Smooth muscle cell (in vitro differentiated cells): ENCODE measurements at regions not wholly inside any gene's neighbourhood (a gene's known extent, or its start where the extent isn't known, plus 50 kb on each side); places are given as distances from the start of the nearest gene placed in this dataset.

Experiments
- DNase-seq: peaks from one replicate; lab custom pipeline; 2025; ENCODE audit not compliant: unreplicated experiment; lab: John Stamatoyannopoulos, UW
- H2AFZ ChIP-seq: fragments of 200-600 bp; sonication (generic); 2 replicates; pipeline ENCODE4 v1.6.0; 2016; ENCODE audit warnings: antibody characterized with exemption, low read depth, mild to moderate bottlenecking
- H3F3A ChIP-seq: fragments of 200-600 bp; sonication (generic); 2 replicates; pipeline ENCODE4 v1.6.0; 2017; ENCODE audit warnings: antibody characterized with exemption, low read depth
- H3K27ac ChIP-seq: fragments of 200-600 bp; sonication (generic); 2 replicates; pipeline ENCODE4 v1.5.1; 2016; ENCODE audit warnings: low read depth, mild to moderate bottlenecking
- H3K27me3 ChIP-seq: fragments of 200-600 bp; sonication (generic); 2 replicates; pipeline ENCODE4 v1.6.1; 2016; ENCODE audit warnings: low read depth, mild to moderate bottlenecking
- H3K36me3 ChIP-seq: fragments of 200-600 bp; sonication (generic); 2 replicates; pipeline ENCODE4 v1.5.1; 2016; ENCODE audit warnings: low read depth
- H3K4me1 ChIP-seq: fragments of 200-600 bp; sonication (generic); 2 replicates; pipeline ENCODE4 v1.5.1; 2016; ENCODE audit warnings: low read depth
- H3K4me2 ChIP-seq: fragments of 200-600 bp; sonication (generic); 2 replicates; pipeline ENCODE4 v1.6.0; 2016; ENCODE audit warnings: mild to moderate bottlenecking
- H3K4me3 ChIP-seq: fragments of 200-600 bp; sonication (generic); 2 replicates; pipeline ENCODE4 v1.5.1; 2016; ENCODE audit warnings: mild to moderate bottlenecking
- H3K79me2 ChIP-seq: fragments of 200-600 bp; sonication (generic); 2 replicates; pipeline ENCODE4 v1.6.0; 2016; ENCODE audit warnings: low read depth, mild to moderate bottlenecking
- H3K9ac ChIP-seq: fragments of 200-600 bp; sonication (generic); 2 replicates; pipeline ENCODE4 v1.6.0; 2016; ENCODE audit warnings: low read depth
- H3K9me3 ChIP-seq: fragments of 200-600 bp; sonication (generic); replicated peaks from 2 replicates; pipeline ENCODE4 v1.5.1; 2016; ENCODE audit warnings: low read depth
- H4K20me1 ChIP-seq: fragments of 200-600 bp; sonication (generic); 2 replicates; pipeline ENCODE4 v1.6.0; 2016; ENCODE audit warnings: low read depth
- CTCF ChIP-seq: fragments of 200-600 bp; sonication (generic); IDR thresholded peaks from 2 replicates; pipeline ENCODE4 v1.5.1; 2017; ENCODE audit warnings: borderline replicate concordance, mild to moderate bottlenecking, antibody characterized with exemption; ENCODE audit not compliant: insufficient read depth, poor library complexity, severe bottlenecking
- WGBS: methylation state at CpG from one replicate; pipeline ENCODE4 v1.1.7; 2016; ENCODE audit warnings: low lambda C conversion rate; 5-methylcytosine and 5-hydroxymethylcytosine counted together

DNA sequence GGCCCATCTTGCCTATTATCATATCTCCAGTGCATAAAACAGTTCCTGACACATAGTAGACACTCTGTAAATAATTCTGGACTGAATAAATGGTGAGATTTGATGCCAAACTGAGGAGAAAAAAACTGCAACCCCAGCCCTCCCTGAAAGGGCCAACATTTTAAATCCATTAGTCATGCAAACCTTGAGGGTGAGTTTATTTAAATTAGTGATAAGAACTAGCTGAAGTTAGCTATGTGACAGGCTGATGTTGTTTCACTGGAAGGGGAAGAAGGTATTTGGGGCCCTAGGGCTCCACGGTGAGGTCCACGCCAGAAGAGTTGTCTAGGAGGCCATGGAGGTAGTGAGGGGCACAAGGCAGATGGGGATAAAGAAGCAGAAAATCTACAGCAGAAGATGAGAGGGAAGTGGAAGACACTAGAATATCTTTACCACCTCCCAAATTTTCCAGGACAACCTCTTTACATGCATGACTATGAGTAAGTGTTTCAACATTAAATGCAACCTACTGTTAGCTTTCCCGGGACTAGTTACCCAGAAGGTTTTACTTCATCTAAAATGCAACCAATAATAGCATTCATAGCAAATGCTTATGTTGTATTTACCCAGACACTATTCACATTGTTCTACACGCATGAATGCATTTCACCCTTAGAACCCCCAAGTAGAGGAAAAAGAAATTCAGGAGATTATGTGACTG is 183.2 kb upstream of the LYZL1 start:
- H3K79me2 ChIP-seq: peaks cover 8% of the 10 kb centered on the region
- H3K9me3 ChIP-seq: no peaks in the 10 kb centered on the region
- DNase-seq: no peak
- H3K4me3 ChIP-seq: no peak overlapping the region
- peak overlapping the region; percentile 60 for H2AFZ ChIP-seq
- no peak overlapping the region for H3K9ac ChIP-seq
- H3K36me3 ChIP-seq: no peaks in the 10 kb centered on the region
- H3K4me2 ChIP-seq: peak overlapping the region; percentile 52
- peaks cover 32% of the 10 kb centered on the region for H3K4me1 ChIP-seq
- no peaks in the 10 kb centered on the region for H4K20me1 ChIP-seq
- H3F3A ChIP-seq: peaks cover 69% of the 10 kb centered on the region
- H3K27me3 ChIP-seq: no peaks in the 10 kb centered on the region
- no peak for TF ChIP-seq CTCF
- WGBS: 28% methylated on average over 4 of the region's 4 CpGs
- H3K27ac ChIP-seq: peak overlapping the region; percentile 65

DNA sequence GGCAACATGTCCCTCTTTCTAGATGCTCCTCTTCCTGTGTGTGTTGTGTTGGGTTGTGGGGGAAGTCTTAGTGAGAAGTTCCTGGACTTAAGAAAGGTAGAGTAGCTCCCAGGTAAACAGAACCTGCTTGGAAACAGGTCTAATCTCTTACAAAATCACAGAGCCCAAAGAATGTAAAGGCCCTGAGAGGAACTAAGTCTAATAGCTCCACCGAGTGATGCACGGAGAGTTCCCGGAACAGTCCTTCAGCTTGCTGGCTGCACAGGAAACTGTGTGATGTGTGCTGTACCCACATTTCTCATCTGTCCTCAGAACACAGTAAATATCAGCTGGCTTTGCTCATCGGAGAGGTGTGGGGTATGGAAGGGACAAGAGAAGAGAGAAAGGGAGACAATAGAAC is 182.6 kb upstream of the LYZL1 start:
- Histone ChIP-seq H3K9me3 (no peaks in the 10 kb centered on the region), H3F3A (peaks cover 72% of the 10 kb centered on the region), H3K4me1 (peaks cover 32% of the 10 kb centered on the region), H4K20me1 (no peaks in the 10 kb centered on the region), H3K27me3 (no peaks in the 10 kb centered on the region), H3K27ac (peak overlapping the region; percentile 65), H3K79me2 (peaks cover 8% of the 10 kb centered on the region), H3K4me3 (no peak overlapping the region), H2AFZ (peak overlapping the region; percentile 60), H3K36me3 (no peaks in the 10 kb centered on the region), H3K4me2 (peak overlapping the region; percentile 52), H3K9ac (no peak overlapping the region)
- TF ChIP-seq CTCF: no peak
- DNase-seq: no peak
- 50% methylated on average over 4 of the region's 4 CpGs for WGBS

GRCh38 chr10:29107866-29108498 is 180.9 kb upstream of the LYZL1 start:
- Histone ChIP-seq H4K20me1 (no peaks in the 10 kb centered on the region), H3K36me3 (no peaks in the 10 kb centered on the region), H3K9me3 (no peaks in the 10 kb centered on the region), H3K4me3 (no peak overlapping the region), H2AFZ (no peak overlapping the region), H3K9ac (no peak overlapping the region), H3F3A (peaks cover 68% of the 10 kb centered on the region), H3K79me2 (peaks cover 8% of the 10 kb centered on the region), H3K27me3 (no peaks in the 10 kb centered on the region), H3K4me2 (no peak overlapping the region), H3K27ac (no peak overlapping the region), H3K4me1 (peaks cover 25% of the 10 kb centered on the region)
- no peak for DNase-seq
- TF ChIP-seq CTCF: no peak
- 98% methylated on average over 2 of the region's 2 CpGs for WGBS
